ENCODE measurements at regions not wholly inside any gene's neighbourhood (a gene's known extent, or its start where the extent isn't known, plus 50 kb on each side); places are given as distances from the start of the nearest gene placed in this dataset.

DNA sequence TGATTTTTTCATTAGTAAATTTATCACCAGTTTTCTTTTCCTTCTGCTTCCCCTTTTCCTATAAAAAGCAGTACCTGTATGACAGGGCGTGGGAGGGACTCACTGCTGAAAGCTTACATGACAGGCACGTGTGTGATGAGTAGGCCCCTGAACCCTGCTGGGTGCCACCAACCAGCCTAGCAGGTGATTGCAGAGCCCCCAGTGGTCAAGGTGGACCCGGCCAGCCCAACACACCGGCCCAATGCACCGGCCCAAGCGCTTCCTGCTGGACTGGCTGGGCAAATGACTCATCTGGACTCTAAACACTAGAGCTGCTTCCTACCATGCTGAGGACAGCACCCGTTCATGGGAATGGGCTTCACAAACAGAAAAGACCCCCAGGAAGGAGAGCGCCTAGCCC, 89.8 kb upstream of the TMEM72 start:
- DNase-seq (ENCODE audit: low spot score): no peak

DNA sequence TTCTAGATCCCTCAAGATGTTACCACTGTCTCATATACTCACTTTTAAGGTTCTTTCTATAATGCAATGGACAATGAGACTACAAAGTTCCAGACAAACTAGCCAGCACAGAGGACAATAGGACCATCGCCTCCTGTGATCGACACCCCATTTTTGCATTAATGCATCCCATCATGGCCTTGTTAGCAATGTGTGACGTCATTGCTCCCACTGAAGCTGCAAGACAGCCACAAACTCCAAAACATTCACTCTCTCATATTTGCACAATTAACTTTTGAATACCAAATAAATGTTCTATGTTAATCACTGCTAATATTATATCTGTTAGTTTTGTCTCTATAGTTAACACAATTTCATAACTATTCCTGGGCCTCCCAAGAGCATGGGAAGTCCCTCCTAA, 88.8 kb upstream of the TMEM72 start:
- no peak for DNase-seq (ENCODE audit: low spot score)

GRCh38 chr10:44822966-44823365, 88.2 kb upstream of the TMEM72 start:
- no peak for DNase-seq (ENCODE audit: low spot score)

- DNase-seq (ENCODE audit: low spot score): no peak
Observed at GRCh38 chr10:44824607-44825006, 86.5 kb upstream of the TMEM72 start.

DNA sequence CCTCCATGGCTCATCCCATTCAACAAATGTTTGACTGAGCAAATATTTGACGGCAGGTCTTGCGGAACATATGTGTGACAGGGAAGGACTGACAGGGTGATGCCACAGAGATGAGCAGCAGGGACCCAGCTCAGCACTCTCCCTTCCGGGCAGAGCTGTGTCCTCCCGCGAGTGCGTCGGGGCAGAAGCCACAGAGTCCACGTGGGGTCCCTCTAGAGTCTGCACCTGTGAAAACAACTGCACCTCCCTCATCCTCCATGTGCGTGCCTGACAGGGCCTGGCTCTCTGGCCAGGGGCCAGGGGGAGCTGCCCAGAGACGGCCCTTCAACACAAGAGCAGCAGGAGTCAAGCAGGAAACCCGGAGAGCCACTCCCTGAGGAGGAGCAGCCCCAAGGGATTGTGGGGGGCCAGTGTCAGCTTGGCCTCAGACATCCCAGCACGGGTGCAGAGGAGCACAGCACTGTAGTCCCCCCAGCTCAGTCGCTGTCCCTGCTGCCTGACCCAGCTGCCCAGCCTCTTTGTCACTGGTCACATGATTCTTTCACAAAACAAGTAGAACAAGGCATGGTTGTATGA, 83.6 kb upstream of the TMEM72 start:
- no peak for DNase-seq (ENCODE audit: low spot score)

- no peak for DNase-seq (ENCODE audit: low spot score)
Observed at GRCh38 chr10:44828508-44829142, 82.5 kb upstream of the TMEM72 start.

GRCh38 chr10:44829426-44829825, 81.7 kb upstream of the TMEM72 start:
- no peak for DNase-seq (ENCODE audit: low spot score)

DNA sequence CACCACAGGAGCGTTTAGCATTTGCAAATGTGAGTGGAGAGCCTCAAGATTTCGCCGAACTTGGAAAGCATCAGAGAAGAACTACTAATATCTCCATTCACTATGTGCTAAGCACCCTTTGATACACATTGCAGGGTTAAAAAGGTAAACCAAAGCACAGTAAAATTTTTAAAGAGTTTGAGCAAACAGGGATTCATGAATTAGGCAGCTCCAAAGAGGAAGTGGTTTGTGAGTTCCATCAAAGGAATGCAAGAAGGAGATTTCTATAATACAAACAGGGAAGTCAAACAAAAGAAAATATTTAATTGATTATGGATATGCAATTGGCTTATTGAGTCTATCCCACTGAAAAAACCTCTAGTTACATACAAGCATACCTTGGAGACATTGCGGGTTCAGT, 81.1 kb upstream of the TMEM72 start:
- DNase-seq (ENCODE audit: low spot score): no peak

DNA sequence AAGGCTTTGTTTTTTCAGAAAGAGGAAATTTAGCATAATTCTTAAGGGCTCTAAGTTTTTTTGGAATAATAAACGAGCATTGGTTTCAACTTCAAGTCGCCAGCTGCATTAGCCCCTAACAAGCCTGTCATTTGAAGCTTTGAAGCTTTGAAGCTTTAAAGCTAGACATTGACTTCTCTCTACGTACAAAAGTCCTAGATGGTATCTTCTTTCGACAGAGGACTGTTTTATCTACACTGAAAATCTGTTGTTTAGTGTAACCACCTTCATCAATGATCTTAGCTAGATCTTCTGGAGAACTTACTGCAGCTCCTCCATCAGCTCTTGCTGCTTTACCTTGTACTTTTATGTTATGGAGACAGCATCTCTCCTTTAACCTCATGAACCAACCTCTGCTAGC, 79.6 kb upstream of the TMEM72 start:
- no peak for DNase-seq (ENCODE audit: low spot score)

DNA sequence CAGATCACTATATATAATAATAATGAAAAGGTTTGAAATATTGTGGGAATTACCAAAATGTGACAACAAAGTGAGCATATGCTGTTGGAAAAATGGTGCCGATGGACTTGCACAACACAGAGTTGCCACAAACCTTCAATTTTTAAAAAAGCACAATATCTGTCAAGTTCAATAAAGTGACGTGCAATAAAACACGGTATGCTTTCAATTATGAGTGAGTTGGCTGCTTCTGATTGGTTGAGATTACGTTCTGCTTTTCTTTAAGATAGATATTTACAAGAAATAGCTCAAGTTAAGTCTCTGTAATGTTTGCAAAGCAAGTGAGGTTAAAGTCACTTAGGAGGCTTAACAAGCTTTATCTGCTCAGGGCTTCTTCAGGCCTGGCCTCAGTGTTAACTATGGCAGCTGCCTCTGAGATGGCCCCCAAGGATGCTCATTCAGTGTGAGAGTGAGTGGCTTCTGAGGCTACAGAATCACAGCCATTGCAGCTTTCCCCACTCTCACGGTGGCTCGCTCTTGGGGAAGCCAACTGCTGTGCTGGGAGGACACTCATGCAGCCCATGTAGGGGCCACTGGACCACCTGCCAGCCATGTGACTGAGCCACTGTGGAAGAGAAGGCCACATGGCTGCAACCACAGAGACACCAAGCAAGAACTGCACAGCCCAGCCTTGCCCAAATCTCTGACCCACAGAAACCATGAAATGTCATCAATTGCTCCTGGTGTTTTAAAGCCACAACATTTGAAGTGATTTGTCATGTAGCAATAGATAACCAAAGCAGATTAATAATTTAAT, 78.3 kb upstream of the TMEM72 start:
- no peak for DNase-seq (ENCODE audit: low spot score)

- no peak for DNase-seq (ENCODE audit: low spot score)
Observed at GRCh38 chr10:44834131-44834530, 77.0 kb upstream of the TMEM72 start.

DNA sequence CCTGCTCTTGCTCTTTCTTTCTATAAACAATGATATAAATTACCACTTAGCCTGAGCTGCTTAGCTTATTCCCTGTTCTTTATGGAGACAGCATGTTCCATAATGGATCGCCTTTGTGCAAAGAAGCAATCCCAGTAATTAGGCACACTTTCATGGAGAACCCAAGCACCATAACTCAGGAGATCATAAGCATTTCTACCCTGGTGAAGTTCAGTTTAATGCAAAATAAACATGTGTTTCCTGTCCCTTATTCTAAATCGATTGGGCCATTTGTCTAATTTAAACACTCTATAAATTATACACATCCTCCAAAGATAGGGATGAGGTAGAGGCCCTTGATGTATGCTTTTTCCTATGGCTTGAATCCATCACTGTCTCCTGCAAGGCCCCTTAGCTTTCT, 75.8 kb upstream of the TMEM72 start:
- DNase-seq (ENCODE audit: low spot score): no peak

GRCh38 chr10:44843484-44843883, 67.7 kb upstream of the TMEM72 start:
- no peak for DNase-seq (ENCODE audit: low spot score)

GRCh38 chr10:44845361-44846175, 65.6 kb upstream of the TMEM72 start:
- DNase-seq (ENCODE audit: low spot score): no peak

DNA sequence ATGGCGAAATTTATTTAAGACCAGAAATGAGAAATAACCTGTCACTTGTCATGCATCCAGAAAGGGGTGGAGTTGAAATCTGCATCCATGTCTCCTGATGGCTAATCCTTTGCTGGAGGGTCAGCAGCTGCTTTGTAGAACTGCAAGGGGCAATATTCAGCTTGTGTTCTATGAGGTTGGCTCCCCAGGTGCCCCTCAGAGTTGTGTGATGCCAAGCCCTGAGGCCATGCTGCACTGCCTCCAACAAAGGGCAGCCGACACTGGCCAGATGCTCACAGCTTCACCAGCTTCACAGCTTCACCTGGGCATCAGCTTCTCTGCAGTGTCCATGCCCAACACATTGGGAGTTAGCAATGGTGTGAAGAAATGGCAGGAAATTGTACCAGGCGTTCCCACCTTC, 64.0 kb upstream of the TMEM72 start:
- DNase-seq (ENCODE audit: low spot score): no peak

- no peak for DNase-seq (ENCODE audit: low spot score)
Observed at GRCh38 chr10:44848211-44848610, 62.9 kb upstream of the TMEM72 start.

DNA sequence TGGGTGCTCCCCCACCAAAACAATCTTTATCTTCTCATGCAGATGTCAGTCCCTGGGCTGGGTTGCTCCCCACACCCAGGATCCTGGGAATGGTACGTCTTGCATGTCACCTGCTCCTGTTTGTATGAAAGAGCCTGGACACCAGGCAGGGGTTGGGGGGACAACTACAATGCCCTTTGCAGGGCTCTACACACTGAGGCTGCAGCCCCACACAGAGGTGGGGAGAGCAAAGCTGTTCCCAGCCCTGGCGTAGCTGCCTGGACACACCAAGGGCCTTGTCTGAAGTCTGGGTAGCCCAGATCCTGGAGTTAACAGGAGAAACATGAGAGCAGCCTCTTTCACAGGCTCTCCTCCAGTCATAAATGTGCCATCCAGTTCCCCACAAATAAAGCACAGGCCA, 61.2 kb upstream of the TMEM72 start:
- no peak for DNase-seq (ENCODE audit: low spot score)

GRCh38 chr10:44850356-44850934, 60.7 kb upstream of the TMEM72 start:
- no peak for DNase-seq (ENCODE audit: low spot score)

DNA sequence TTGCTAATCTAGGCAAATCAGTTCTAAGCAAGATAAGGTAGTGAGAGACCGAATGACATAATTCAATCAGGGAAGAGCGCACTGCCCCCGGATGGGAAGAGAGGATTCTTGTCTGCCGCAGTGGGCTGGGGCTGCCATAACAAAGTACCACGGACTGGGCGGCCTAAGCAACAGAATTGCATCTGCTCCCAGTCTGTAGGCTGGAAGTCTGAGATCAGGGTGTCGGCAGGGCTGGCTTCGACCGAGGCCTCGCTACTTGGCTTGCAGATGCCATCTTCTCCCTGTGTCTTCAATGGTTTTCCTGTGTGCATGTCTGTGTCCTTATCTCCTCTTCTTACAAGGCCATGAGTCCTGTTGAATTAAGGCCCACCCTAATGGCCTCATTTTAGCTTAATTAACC, 59.7 kb upstream of the TMEM72 start:
- DNase-seq (ENCODE audit: low spot score): no peak

DNA sequence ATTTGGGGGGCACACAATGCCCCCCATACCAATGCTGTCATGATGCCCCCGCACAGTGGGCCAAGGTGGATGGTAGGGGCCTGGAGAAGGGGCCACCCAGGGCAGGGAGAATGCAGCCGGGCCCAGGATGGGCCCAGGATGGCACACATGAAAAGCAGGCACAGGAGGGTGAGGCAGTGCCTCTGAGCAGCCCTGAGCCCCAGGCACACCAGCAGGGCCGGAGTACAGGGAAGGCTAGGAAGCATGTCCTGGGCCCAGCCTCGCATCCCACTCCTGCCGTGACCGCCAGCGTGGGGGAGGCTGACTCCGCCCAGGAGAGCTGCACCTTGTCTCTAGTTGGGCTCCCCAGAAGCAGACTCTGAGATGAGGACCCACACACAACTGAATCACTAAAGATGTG, 59.3 kb upstream of the TMEM72 start:
- no peak for DNase-seq (ENCODE audit: low spot score)

- no peak for DNase-seq (ENCODE audit: low spot score)
Observed at GRCh38 chr10:44853148-44853734, 57.9 kb upstream of the TMEM72 start.

- no peak for DNase-seq (ENCODE audit: low spot score)
Observed at GRCh38 chr10:44853796-44854195, 57.3 kb upstream of the TMEM72 start.

All from D341Med (cell line).